Body of pancreas (tissue), 4 donors: ENCODE measurements at regions not wholly inside any gene's neighbourhood (a gene's known extent, or its start where the extent isn't known, plus 50 kb on each side); places are given as distances from the start of the nearest gene placed in this dataset.

Experiments used
- ATAC-seq: fragments of 150-250 bp; one replicate; pipeline ENCODE4 v1.9.1; 2016
- DNase-seq, 4 donors: peaks; one replicate each; pipeline ENCODE4 v3.0.0-alpha.2; 2019
- H3K27ac ChIP-seq, 4 donors: fragments of 200-600 bp; sonication (generic); 1 replicate in 3 of 4; 2 replicates in 1 of 4; pipeline versions ENCODE4 v1.5.1 to v1.6.1; 2016 to 2019; ENCODE audit warnings: mild to moderate bottlenecking in 1 of 4, mixed read lengths in 1 of 4, moderate library complexity in 1 of 4
- H3K27me3 ChIP-seq, 2 donors: fragments of 200-600 bp; sonication (generic); one replicate each; pipeline ENCODE4 v1.6.0; 2016; ENCODE audit warnings: mild to moderate bottlenecking in 1 of 2
- H3K36me3 ChIP-seq, 2 donors: fragments of 200-600 bp; sonication (generic); replicated peaks in 1 of 2; 2 replicates each; pipeline ENCODE4 v1.5.1; 2016; ENCODE audit warnings: low read depth in 2 of 2; ENCODE audit not compliant: insufficient read depth in 1 of 2
- H3K4me1 ChIP-seq: fragments of 200-600 bp; sonication (generic); one replicate; pipeline ENCODE4 v1.6.0; 2016
- H3K4me3 ChIP-seq, 2 donors: fragments of 200-600 bp; sonication (generic); 1 replicate in 1 of 2; 2 replicates in 1 of 2; pipeline ENCODE4 v1.5.1; 2016 to 2019
- H3K9me3 ChIP-seq, 3 donors: fragments of 200-600 bp; sonication (generic); 1 replicate in 2 of 3; 2 replicates in 1 of 3; pipeline ENCODE4 v1.5.1; 2016
- POLR2A ChIP-seq, 3 donors: fragments of 450-650 bp; IDR thresholded peaks; one replicate each; pipeline ENCODE4 v1.6.1; 2016; ENCODE audit warnings: antibody characterized with exemption in 3 of 3, mild to moderate bottlenecking in 2 of 3
- WGBS, 2 donors: methylation state at CpG; one replicate each; pipeline ENCODE4 v1.1.5; 2017; 5-methylcytosine and 5-hydroxymethylcytosine counted together
- intact Hi-C: fragments of 100-400 bp; cut with DNase I; formaldehyde crosslinking; loops from one replicate; pipeline ENCODE4 v1.15.1; 2023
- TF ChIP-seq, protein P1 (sequence below), 7 experiments: fragments of 450-650 bp in 4 of 7; fragments of 200-600 bp in 3 of 7; sonication (generic) in 3 of 7; IDR thresholded peaks; one replicate each; pipeline ENCODE4 v1.5.1; 2016 to 2019; ENCODE audit warnings: antibody characterized with exemption in 7 of 7

DNA sequence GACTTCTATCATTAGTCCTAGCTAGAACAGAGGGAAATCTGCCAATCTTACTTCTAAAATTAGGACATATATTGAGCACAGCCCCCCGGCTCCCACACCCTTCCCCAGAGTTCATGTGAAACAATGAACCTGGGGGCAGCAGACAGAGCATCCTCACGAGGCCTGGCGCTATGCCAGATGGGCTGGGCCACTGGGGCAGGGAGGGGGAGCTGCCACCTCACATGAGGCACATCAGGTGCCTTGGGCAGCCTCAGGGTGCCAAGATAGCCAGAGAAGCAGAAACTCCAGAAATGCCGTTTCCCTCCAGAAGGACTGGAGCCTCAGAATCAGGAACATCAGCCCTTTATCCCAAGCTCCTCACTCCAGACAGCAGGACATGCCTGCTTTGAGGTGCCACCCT, 92.8 kb upstream of the LANCL2 start:
- DNase-seq (no peak), ATAC-seq (no peak)
- Histone ChIP-seq H3K27me3 (no peaks in the 10 kb centered on the region), H3K27ac (no peak overlapping the region), H3K4me1 (no peaks in the 10 kb centered on the region), H3K36me3 (no peaks in the 10 kb centered on the region), H3K4me3 (no peak overlapping the region), H3K9me3 (no peaks in the 10 kb centered on the region)
- intact Hi-C loops: no loop called here
- TF ChIP-seq, protein P1, sequence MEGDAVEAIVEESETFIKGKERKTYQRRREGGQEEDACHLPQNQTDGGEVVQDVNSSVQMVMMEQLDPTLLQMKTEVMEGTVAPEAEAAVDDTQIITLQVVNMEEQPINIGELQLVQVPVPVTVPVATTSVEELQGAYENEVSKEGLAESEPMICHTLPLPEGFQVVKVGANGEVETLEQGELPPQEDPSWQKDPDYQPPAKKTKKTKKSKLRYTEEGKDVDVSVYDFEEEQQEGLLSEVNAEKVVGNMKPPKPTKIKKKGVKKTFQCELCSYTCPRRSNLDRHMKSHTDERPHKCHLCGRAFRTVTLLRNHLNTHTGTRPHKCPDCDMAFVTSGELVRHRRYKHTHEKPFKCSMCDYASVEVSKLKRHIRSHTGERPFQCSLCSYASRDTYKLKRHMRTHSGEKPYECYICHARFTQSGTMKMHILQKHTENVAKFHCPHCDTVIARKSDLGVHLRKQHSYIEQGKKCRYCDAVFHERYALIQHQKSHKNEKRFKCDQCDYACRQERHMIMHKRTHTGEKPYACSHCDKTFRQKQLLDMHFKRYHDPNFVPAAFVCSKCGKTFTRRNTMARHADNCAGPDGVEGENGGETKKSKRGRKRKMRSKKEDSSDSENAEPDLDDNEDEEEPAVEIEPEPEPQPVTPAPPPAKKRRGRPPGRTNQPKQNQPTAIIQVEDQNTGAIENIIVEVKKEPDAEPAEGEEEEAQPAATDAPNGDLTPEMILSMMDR (IDR thresholded peaks at IDR 0.05): no peak
- TF ChIP-seq POLR2A (IDR thresholded peaks at IDR 0.05): no peak
- 43 to 90% methylated on average over 2 to 4 of the region's 4 CpGs for WGBS, 2 donors

GRCh38 chr7:55273186-55273980, 91.8 kb upstream of the LANCL2 start:
- intact Hi-C loops: no loop called here
- WGBS, 2 donors: 77% methylated on average over 11 to 14 of the region's 14 CpGs
- Histone ChIP-seq H3K36me3 (no peaks in the 10 kb centered on the region), H3K4me1 (no peaks in the 10 kb centered on the region), H3K27me3 (no peaks in the 10 kb centered on the region), H3K27ac (no peak overlapping the region), H3K9me3 (no peaks in the 10 kb centered on the region), H3K4me3 (no peak overlapping the region)
- ATAC-seq (no peak), DNase-seq (no peak)
- no peak for TF ChIP-seq POLR2A (IDR thresholded peaks at IDR 0.05)
- TF ChIP-seq, protein P1 (IDR thresholded peaks at IDR 0.05): no peak

GRCh38 chr7:55274156-55274555, 91.0 kb upstream of the LANCL2 start:
- 74 to 76% methylated on average over 6 of the region's 6 CpGs for WGBS, 2 donors
- intact Hi-C loops: no loop called here
- Histone ChIP-seq H3K4me1 (no peaks in the 10 kb centered on the region), H3K27me3 (no peaks in the 10 kb centered on the region), H3K9me3 (no peaks in the 10 kb centered on the region), H3K36me3 (no peaks in the 10 kb centered on the region), H3K27ac (no peak overlapping the region), H3K4me3 (no peak overlapping the region)
- TF ChIP-seq POLR2A (IDR thresholded peaks at IDR 0.05): no peak
- TF ChIP-seq, protein P1 (IDR thresholded peaks at IDR 0.05): no peak
- DNase-seq (no peak), ATAC-seq (no peak)

DNA sequence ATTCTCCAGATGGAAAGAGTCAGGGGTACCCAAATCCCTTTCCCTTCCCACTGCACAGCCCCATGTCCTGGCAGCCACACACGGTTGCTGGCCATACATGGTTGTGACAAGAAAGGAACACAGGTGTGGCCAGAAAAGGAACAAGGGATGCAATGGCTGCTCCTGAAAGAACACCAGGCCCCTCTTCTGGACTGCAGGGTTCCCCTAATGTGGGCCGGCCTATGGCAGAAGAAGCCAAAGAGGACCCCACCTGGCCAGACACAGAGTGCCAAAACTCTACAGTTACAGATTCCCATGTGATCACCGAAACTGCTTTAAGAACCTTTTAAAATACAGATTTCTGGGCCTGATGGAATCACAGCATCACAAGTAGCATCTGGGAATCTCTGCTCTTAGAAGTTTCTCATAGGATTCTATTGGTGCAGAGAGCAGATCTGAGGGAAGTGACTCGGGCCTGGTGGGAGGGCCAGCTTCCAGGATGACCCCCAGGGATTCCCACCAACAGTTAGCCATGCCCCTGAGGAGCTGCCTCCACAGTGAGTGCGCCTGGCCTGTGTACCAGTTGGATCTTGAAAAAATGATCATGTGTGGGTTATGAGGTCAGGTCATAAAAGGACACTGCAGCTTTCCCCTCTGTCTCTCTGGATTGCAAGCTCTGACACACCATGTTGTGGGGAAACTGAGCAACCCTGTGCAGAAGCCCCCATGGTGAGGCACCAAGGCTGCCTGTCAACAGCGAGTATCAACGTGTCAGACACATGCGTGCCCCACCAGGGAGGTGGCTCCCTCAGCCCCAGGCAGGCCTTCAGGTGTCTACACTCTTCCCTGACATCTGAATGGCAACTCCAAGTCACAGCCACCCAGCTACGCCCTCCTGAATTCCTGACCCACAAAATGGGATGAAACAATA, 89.6 kb upstream of the LANCL2 start:
- TF ChIP-seq, protein P1 (IDR thresholded peaks at IDR 0.05): no peak
- TF ChIP-seq POLR2A (IDR thresholded peaks at IDR 0.05): no peak
- H3K27ac ChIP-seq: no peak overlapping the region
- WGBS, 2 donors: 56 to 63% methylated on average over 5 to 9 of the region's 9 CpGs
- H3K27me3 ChIP-seq: no peaks in the 10 kb centered on the region
- no peak overlapping the region for H3K4me3 ChIP-seq
- DNase-seq (no peak), ATAC-seq (no peak)
- H3K4me1 ChIP-seq: no peaks in the 10 kb centered on the region
- H3K36me3 ChIP-seq: no peaks in the 10 kb centered on the region
- intact Hi-C loops: no loop called here
- no peaks in the 10 kb centered on the region for H3K9me3 ChIP-seq
